GM19455 (cell line): ENCODE measurements at regions not wholly inside any gene's neighbourhood (a gene's known extent, or its start where the extent isn't known, plus 50 kb on each side); places are given as distances from the start of the nearest gene placed in this dataset.
A peak's percentile ranks its signal among the peaks of the same experiment; 100 is the strongest.
"Not testable (repeated sequence)": the region's sequence is repeated elsewhere in the genome, so short reads cannot be mapped to it uniquely, and the experiment has no call there.

Experiments used
- ATAC-seq: cut with Tn5 transposase; IDR thresholded peaks from one replicate; pipeline ENCODE4 v1.9.1; 2021; ENCODE audit not compliant: unreplicated experiment

DNA sequence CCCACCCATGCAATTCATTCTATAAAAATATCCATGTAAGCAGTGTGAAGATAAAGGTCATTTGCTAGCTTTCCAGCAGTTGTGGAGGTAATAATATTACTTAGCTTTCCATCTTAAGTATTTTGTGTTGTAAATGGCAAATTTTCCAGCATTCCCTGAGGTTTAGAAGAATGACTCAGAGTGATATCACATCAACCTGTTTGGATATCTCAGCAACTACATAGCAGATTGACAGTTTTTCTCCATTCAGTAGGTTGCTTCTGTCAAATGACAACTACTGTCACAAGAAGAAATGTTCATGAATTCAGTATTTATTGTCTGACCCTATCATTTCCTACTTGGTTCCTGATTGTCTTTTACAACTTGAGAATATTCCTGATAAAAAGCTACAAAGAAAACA lies 434.9 kb upstream of the GALNTL6 start:
- ATAC-seq = no peak

DNA sequence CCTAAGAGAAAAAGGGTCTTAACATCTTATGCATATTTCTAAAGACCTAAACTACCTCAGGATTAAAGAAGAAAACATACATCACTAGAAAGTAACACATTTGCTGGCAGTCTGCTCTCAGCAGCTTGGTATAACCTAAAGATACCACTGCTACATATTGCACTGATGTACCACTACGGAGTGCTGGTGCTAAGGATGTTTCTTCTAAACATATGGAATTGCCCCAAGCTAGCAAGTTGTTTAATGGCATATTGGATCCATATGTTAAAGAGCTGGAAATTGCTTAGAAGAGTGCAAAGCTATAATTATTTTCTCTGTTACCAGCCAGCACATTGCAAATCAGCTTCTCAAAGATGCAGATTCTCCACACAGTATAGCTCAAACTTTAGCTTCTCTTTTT lies 436.5 kb upstream of the GALNTL6 start:
- ATAC-seq = no peak

DNA sequence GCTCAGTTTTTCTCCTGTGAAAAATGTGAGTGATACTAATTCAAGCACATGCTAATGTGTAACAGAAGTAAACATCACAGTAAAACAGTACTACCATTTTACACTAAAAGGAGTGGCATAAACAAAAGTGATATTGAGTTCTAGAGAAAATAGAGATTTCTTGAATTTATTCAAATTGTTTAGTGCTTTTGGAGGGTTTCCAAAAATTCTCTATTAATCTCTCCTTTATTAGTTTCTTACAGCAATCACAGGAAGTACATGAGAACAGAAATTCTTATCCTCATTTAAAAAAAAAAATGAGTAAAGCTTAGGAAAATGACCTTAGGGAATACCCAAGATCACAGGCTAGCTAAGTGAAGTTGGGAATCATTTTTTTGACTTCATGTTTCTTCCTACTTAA lies 459.7 kb upstream of the GALNTL6 start:
- no peak for ATAC-seq

DNA sequence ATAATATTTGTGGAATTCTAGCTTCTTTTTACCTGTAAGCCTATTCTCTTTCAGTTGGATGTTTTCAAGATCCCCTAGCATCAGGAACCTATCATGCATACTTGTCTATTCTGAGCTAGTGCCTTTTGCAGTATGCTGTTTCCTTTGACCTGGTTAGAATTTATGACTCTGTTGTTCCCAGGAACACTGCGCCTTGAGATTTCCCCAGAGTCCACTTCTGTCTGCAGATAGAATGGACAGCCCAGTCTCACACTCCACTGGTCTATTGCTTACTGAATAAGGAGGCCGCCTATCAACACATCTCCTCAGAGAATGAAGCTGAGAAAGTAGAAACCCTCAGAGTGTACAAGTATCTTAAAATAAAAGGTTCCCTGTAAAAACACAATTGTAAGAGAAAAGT lies 465.1 kb upstream of the GALNTL6 start:
- no peak for ATAC-seq

DNA sequence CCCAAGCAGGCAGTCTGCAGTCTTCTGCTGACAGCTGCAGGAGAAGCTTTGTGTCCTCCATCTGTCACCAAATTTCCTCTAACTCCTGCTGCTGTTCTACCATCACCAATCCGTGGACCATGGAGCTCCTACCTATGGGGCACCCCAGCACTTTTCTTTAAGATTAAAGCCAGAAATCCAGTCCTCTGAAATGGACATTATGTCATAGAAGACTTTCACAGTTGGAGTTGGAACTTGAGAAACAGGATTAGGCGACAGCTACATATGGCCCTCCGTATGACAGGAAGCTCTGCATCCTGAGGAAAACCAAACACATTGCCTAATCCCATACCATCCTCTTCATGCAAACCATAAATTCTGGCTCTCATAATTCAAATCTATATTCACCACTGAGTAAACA lies 470.6 kb upstream of the GALNTL6 start:
- ATAC-seq = no peak

DNA sequence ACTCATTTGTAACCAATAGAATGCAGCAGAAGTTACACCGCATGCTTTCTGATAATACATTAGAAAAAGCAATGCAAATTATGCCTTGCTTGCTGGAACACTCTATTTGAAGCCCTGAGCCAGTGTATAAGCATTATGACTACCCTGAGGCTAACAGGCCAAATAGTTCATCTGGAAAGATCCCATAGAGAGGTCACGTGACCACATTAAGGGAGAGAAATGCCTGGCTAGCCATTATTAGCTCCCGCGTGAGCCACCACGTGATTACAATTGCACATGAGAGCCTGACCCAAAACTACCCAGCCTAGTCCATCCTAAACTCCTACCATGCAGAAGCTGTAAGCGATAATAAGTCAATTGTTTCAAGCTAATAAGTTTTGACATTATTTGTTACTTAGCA lies 472.9 kb upstream of the GALNTL6 start:
- no peak for ATAC-seq

DNA sequence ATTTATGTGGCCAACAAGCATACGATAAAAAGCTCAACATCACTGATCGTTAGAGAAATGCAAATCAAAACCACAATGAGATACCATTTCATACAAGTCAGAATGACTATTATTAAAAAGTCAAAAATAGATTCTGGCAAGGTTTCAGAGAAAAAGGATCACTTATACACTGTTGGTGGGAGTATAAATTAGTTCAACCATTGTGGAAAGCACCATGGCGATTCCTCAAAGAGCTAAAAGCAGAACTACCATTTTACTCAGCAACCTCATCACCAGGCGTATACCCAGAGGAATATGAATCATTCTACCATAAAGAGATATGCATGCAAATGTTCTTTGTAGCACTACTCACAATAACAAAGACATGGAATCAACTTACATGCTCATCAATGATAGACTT lies 478.7 kb upstream of the GALNTL6 start:
- ATAC-seq = no peak

DNA sequence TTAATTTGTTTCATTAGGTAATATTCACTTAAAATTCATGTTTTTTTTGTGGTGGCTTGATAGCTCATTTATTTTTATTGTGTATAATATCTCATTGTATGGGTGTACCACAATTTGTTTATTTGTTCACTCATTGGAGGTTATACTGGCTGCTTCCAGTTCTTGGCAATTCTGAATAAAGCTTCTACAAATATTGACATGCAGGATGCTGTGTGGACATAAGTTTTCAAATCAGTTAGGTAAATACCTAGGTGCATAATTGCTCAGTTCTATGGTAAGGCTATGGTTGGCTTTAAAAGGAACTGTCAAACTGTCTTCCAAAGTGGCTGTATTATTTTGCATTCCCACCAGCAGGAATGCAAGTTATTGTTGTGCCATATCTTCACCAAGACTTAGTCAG lies 504.5 kb upstream of the GALNTL6 start:
- no peak for ATAC-seq

DNA sequence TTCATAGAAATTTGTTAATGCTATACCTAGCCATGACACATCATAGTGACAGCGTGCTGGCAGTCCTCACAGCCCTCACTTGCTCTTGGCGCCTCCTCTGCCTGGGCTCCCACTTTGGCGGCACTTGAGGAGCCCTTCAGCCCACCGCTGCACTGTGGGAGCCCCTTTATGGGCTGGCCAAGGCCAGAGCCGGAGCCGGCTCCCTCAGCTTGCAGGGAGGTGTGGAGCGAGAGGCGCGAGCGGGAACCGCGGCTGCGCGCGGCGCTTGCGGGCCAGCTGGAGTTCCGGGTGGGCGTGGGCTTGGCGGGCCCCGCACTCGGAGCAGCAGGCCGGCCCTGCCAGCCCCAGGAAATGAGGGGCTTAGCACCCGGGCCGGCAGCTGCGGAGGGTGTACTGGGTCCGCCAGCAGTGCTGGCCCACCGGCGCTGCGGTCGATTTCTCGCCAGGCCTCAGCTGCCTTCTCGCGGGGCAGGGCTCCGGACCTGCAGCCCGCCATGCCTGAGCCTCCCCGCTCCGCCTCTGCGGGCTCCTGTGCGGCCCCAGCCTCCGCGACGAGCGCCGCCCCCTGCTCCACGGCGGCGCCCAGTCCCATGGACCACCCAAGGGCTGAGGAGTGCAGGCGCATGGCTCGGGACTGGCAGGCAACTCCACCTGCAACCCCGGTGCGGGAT lies 515.0 kb upstream of the GALNTL6 start:
- ATAC-seq = not testable (repeated sequence)

DNA sequence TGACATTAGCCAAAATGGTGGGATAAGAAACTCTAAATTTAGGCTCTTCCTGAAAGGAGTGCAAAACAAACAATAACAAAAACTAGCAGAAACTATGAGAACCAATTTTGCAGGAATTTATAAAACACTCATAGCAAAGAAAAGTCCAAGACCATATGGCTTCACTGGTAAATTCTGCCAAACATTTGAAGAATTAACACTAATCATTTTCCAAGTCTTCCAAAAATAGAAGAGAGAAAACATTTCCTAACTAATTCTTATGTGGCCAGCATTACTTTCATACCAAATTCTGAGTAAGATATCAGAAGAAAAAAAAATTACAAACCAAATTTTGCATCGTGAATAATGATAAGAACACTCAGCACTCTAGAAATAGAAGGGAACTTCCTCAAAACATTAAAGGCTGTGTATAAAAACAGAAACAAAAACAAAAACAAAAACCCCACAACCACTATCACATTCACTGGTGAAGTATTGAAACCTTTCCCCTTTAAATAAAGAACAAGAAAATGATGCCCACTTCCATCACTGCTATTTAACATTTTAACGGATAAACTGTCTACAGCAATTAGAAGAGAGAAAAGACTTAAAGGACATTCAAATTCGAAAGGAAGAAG lies 524.3 kb upstream of the GALNTL6 start:
- ATAC-seq = peak; percentile 53

DNA sequence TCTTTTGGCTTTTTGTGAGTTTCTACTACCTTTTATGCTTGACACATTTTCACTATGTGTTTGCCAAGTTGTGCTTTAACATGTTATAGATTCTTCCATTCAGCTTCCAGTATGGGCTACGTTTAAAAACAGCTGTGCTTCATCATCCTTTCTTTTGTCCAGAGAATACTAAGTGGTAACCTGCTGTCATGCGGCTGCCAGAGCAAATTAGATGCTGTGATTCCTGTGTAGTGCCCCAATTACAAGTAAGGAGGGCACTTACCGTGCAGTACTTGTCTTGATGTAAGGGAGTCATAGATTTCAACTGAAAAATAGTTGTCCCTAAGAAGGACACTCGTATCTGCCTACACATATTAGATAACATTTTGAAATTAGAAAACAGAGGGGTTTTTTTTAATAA lies 531.8 kb upstream of the GALNTL6 start:
- no peak for ATAC-seq

DNA sequence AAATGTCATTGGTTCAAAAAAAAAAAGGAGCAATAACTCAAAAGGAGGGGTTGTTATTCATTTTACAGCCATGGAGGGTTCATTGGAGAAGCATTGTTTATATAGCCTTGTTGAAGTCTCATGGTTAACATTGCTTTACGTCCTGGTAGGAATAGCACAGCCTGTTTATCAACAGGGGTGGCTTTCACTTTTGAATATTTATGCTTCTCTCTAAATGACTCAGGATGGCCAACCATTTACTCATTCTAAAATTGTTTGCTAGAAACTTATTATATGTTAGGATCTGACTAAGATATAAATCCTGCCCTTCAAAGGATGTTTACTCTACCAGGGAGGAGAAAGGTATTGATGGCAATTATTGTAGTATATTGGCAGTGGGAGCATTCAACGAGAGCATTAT lies 534.1 kb upstream of the GALNTL6 start:
- ATAC-seq = no peak

DNA sequence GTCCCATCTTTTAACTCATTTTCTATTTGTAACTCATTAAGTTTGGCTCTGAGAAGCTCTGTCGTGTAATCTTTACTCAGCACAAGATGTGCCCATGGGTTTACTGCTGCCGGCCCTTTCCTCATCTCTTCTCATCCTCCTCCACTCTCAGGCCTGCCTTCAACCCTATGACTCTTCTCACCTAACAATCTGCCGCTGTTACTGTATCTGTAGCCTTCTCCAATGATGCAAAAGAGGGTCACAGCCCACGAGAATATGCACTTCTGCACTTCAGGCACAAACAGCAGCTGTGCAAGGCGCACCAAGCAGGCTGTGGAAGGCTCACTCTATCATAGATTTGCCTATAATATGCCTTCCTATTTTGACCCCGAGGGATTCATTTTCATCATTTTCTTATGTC lies 546.5 kb upstream of the GALNTL6 start:
- ATAC-seq = no peak

DNA sequence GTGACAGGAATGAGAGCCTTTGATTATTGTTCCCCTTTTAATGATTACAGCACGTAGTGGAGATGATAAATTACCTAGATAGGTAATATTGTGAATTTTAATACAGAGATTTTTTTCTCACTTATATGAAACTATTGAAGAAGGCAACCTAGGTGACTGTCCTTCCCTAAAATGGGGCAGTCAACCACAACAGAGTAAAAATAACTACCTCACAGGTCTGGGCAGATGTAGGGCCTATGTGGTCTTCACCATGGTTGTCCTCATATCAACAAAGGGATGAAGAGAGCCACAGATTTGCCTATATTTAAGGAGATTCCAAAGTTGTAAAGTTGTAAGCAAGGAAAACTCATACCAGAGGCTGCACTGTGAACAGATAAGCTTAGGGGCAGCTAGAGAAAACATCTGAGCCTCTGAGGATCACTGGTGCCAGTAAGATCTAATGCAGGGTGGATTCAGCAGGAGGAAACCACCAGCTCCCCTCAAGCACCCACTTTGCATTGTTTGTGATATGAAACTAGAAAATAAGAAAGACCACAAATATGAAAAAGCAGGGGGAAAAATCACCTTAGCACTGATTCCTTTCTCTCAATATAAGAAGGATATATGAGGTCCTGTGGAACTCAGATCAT lies 547.9 kb upstream of the GALNTL6 start:
- no peak for ATAC-seq

DNA sequence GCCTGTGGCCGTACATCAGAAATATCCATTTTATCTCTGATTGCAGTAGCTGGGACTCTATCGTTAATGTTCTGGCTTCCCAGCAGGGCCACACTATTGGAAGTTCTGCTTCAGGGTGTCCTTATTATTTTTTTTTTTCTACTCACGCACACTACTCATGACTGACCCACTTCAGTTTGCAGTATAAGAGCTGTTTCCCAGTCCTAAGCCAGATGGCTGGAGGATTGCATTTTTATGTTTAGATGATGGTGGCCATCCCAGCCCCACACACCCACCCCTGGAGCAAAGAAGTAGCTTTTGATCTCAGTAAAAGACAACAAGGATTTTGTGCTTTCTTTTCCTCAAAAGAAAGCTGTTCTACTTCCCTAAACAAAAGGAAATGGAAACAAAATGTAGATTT lies 557.0 kb upstream of the GALNTL6 start:
- no peak for ATAC-seq

DNA sequence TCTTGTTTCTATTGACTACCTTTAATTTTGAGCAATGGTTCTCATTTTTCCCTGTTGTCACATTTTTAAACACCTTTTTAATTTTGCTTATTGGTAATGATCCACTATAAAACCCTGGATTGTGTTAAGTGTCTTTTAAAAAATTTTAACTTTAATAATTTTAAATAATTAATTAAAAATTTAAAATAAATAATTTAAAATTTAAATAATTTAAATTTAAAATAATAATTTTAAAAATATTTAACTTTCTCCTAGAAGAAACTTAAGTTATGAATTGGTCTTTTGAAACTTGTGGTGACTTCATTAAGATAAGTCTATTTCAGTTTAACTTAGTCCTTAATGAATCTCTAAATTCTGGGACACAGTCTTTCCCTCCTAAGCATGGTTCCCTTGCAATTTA lies 566.3 kb upstream of the GALNTL6 start:
- no peak for ATAC-seq

DNA sequence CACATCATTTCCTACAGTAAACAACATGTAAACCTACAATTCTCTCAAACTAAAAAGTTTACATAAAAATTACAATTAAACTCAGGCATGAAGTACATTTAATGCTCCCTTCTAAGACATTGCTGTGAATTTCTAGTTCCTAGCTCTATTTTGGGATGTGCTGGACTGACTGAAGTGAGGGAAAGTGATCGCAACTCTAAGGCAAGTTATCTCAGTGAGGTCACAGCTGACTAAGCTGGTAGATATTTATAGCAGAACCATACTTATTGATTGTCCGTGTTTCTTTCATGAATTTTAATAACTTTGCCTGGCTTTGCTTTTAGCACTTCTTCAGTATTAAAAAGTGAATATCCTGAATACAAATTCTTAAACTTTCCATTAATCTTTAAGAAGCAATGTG lies 570.4 kb upstream of the GALNTL6 start:
- ATAC-seq = no peak

DNA sequence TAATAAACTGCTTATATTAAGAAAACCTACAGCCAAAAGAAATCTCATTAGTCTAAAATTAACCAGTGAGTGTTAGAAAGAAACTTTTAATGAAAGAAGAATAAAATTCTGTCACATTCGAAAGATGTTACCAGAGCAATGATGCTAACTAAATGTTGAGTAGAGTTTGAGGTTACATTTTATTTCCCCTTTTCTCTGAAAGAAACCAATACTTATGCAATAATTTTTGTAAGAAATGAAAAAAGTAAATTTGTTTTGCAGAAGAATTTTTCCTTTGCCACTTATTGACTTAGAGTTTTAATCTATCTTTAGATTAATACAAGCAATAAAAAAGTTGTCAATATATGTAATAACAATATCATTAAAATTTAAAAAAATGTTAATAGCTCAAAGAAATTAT lies 574.0 kb upstream of the GALNTL6 start:
- ATAC-seq = no peak

DNA sequence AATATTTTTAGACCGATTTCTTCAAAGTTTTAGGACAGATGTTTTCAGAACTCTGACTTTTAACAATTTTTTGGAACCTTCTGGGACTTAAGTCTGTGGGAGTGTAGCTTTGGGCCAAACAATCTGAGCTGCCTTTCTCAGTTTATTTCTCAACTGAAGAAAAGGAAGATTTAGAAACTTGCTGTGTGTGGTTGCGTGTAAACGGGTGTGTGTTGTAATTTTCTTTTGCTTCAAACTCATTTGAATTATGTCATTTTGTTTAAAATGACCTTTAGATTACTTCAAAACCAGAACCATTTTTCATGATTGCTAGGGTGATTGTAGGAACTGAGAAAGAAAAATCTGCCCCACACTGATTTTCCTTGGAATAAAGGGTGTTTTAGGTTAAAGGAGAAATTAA lies 577.7 kb upstream of the GALNTL6 start:
- ATAC-seq = no peak

DNA sequence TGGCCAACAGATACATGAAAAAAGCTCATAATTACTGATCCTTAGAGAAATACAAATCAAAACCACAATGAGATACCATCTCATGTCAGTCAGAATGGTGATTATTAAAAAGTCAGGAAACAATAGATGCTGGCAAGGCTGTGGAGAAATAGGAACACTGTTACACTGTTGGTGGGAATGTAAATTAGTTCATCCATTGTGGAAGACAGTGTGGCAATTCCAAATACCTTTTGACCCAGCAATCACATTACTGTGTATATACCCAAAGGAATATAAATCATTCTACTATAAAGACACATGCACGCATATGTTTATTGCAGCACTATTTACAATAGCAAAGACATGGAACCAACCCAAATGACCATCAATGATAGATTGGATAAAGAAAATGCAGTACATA lies 583.9 kb upstream of the GALNTL6 start:
- not testable (repeated sequence) for ATAC-seq

DNA sequence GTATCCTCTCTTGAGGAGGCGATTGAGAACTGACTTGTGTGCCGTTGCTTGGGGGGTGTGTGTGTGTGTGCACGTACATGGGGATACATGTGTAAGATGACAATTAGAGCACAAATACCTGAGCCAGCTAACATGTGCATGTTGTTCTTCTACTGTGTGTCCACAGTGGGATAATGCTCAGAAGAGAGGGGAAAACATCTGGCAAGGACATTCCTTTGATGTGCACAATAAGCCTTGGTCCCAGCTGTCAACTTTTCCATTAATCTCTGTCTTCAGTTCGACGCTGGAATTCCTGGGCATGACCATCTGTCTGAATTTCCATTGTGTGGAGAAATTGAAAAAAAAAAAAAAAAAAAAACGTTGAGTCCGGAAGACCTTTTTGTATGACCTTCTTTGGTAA lies 592.0 kb upstream of the GALNTL6 start:
- ATAC-seq = no peak

DNA sequence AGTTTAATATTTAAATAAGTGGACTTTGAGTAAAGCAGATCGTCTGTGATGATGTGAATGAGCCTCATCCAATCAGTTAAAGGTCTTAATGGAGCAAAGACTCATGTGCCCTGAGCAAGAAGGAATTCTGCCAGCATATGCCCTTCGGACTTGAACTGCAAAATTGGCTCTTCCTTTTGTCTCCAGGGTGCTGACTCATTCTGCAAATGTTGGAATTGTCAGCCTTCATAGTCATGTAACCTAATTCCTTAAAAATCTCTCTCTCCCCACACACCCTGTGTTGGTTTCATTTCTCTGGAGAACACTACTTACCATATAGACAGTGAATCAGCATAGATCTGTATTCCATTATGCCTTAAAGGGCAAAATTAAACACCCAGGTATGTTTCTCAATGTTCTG lies 609.8 kb upstream of the GALNTL6 start:
- ATAC-seq = no peak

DNA sequence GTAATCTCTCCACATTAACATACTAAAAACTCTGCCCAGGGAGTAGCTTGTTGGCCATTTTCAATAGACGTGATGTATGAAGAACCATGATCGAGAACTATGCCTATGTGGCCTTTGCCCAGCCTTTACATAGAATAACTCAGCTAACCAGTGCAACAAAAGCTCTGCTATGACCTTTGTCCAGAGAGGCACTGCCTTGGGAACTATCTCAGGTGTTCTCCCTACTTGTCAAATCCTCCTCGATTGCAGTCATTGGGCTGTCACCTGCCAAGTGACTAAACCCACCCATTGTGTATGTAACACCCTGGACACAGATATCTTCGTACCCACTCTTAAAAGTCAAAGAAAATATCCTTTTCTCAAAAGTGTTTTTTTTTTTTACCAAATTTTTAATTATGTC lies 610.3 kb upstream of the GALNTL6 start:
- ATAC-seq = no peak
